Kidney capillary endothelial cell (primary cell): ENCODE measurements at regions not wholly inside any gene's neighbourhood (a gene's known extent, or its start where the extent isn't known, plus 50 kb on each side); places are given as distances from the start of the nearest gene placed in this dataset.
"Not testable (repeated sequence)": the region's sequence is repeated elsewhere in the genome, so short reads cannot be mapped to it uniquely, and the experiment has no call there.

Experiments
- DNase-seq: peaks from one replicate; pipeline ENCODE4 v3.0.0-alpha.2; 2018; ENCODE audit warnings: low spot score

DNA sequence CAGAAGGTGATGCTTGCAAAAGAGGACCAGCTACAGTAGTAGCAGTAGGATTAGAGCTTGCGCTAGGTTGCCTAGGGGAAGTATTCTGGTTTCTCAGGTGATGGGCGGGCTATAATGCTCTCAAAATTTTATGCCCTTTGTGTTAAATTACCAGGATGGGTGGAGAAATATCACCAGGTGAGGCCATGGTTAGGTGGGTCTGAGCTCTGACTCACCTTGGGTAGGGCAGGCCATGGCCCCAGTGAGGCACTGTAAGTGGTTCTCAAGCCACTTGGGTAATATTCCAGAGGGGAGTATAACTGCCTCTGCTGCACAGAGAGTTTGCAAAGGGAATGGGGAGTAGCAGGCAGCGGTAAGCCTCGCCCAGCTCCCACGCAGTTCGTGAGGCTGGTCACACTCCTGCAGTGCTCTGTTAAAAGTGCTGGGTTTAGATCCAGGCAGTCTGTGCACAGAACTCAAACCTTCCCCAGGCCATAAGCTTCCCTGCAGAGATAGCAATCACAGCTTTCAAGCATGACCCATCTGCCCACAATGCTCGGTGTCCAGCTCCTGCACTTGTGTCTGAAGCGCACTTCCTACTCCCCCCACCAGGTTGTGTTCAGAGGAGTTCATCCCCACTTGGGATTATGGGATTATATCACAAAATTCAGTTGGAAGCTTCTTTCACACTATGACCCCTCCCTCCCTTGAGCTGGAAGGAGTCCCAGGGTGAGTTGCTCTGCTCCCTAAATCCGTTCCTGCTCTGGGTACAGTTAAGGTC is 575.0 kb downstream of the CHSY3 start:
- no peak for DNase-seq

- no peak for DNase-seq
Observed at GRCh38 chr5:130476325-130476724, 572.1 kb downstream of the CHSY3 start.

GRCh38 chr5:130462516-130462915 is 558.3 kb downstream of the CHSY3 start:
- no peak for DNase-seq

DNA sequence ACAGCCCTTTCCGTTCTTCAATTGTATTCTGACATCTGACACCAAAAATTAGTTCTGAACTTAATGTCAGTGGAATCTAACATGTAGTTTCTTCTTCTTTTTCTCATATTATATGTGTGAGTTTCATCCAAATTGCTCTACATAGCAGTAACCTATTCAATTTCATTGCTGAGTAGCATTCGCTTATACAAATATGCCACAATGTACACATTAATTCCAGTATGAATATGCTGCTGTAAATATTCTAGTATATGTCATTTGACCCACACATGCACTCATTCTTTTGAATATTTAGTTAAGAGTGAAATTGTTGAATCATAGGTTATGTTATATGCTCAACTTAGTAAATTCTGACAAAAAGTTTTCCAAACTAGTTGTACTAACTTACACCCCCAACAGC is 550.9 kb downstream of the CHSY3 start:
- DNase-seq = no peak

DNA sequence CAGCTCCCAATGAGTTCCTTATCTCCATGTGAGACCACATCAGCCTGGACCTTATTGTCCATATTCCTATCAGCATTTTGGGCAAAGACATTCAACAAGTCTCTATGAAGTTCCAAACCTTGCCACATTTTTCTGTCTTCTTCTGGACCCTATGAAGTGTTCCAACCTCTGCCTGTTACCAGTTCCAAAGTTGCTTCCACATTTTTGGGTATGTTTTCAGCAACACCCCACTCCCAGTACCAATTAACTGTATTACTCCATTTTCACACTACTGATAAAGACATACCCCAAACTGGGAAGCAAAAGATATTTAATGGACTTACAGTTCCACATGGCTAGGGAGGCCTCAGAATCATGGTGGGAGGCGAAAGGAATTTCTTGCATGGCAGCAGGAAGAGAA is 548.5 kb downstream of the CHSY3 start:
- DNase-seq = no peak

DNA sequence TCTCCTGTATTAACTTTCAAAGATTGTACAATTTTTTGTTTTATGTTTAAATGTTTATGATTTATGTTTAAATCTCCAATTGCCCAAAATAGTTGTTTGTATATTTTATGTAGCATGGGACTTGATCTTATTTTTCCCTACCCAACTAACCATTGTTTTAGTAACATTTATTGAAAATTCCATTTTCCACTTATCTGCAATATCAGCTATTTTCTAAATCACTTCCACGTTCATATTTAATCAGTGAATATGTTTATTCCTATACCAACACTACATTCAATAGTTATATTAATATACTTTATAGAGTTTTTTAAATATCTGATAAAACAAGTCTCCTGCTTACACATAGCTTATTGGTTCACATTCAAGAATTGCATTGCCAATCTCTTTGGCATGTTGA is 532.2 kb downstream of the CHSY3 start:
- DNase-seq = no peak

DNA sequence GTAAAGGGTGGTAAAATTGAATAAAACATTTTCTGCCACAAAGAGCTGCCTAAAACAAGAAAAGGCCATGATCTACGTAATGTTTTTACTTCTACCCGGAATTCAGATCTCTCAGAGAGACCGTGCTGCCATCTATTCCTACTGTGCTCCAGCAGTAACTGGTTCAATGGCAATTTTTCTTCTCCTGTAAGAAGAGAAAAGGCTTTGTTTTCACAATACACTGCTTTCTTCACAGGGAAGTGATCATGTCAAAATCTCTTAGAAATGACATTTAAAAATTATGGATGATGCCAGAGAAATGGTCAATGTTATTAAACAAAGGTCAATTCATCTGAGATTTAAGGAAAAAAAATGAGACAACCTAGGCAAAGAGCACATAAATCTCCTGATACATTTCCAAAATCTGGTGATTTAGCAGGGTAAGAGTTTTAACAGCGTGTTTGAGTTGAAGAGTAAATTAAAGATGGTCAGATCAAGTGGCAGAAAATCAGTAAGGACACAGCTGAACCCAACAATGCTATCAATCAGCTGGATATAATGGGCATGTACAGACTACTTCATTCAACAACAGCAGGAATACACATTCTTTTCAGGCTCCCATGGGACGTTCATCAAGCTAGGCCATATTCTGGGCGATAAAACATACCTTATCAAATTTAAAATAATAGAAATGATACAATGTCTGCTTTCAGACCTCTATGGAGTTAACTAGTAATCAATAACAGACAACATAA is 523.1 kb downstream of the CHSY3 start:
- DNase-seq = no peak

DNA sequence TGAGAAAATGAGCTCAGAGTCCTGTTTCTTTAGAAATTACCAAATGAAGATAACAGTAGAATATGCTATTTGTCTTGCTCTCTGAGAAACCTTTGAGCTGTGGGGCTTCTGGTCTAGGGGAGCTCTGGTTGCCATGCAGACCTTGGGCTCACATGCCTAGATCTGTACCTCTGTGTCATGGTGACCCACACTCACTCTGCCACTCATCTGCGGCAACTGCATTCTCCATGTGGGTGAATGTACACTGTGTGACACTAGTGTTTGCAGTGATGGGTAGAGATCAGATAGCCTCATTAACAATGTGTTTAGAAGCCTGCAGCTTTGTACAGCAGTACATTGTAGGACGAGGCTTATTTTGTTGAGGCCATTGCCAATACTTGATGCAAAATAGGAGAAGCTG is 521.2 kb downstream of the CHSY3 start:
- no peak for DNase-seq

- DNase-seq = no peak
Observed at GRCh38 chr5:130424341-130424740, 520.1 kb downstream of the CHSY3 start.

DNA sequence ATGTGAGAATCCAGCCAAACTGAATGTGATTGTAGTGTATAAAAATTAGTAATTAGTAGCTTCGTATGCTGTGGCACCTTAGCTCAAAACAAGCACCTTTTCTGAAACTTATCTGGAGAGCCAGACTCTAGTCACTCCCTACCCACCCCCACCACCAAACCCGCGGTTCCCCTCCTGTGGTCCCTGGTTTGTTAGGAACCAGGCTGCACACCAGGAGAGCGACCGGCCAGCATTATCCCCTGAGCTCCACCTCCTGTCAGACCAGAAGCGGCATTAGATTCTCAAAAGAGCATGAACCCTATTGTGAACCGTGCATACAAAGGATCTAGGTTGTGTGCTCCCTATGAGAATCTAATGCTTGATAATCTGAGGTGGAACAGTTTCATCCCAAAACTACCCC is 498.6 kb downstream of the CHSY3 start:
- DNase-seq = no peak

DNA sequence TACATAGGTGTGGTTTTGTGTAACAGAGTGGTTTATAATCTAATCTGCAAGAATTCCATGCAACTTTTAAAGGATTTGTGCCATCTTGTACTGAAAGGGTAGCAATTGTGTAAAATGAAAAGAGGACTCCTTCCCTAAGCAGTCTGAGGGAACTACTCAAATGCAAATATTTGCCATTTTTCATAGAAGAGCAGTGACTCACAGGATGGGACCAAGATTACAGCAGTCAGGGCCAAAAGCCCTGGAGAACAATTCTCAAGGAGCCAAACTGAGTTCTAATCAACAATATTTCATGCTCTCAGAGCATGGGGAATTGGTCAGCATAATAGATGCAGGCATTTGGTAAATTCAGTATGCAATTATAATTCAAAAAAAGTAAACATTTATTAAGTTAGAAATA is 495.8 kb downstream of the CHSY3 start:
- DNase-seq = peak; percentile 7

- DNase-seq = no peak
Observed at GRCh38 chr5:130398825-130399224, 494.6 kb downstream of the CHSY3 start.

DNA sequence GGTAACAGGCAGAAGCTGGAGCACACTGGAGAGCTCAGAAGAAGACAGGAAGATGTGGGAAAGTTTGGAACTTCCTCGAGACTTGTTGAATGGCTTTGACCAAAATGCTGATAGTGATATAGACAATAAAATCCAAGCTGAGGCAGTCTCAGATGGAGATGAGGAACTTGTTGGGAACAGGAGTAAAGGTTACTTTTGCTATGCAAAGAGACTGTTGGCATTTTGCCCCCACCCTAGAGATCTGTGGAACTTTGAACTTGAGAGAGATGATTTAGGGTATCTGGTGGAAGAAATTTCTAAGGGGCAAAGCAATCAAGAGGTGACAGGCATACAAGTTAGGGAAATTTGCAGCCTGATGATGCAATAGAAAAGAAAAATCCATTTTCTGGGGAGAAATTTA is 493.5 kb downstream of the CHSY3 start:
- DNase-seq = not testable (repeated sequence)

DNA sequence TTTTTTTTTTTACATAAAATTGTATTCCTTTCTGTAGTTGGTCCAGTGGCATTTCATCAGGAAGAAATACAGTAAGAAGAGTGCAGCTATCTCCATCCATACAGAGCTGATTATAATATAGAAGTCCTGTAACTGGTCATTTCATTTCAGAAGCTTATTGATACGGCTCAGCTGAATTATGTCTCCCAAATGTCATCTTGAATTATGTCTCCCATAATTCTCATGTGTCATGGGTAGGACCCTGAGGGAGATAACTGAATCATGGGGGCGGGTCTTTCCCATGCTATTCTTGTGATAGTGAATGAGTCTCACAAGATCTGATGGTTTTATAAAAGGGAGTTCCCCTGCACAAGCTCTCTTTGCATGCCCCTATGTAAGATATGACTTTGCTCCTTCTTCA is 492.9 kb downstream of the CHSY3 start:
- no peak for DNase-seq

GRCh38 chr5:130391727-130392264 is 487.5 kb downstream of the CHSY3 start:
- DNase-seq = not testable (repeated sequence)

DNA sequence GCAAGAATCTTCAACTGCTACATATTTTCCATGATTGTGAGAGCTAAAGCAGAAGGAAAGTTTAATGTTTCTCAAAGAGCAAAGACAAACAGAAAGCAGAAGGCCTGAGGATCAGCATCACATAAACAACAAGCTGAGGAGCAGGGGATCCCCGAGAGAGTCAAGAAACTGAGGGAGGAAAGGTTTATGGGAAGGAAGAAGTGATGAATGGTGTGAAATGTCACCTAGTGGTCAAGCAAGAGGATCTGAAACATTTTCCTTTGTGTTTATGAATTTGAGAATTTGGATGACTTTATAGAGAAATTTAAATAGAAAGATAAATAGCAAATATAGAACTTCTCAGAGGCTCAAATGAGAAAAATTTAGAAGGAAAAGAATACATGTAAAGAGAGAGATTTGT is 481.9 kb downstream of the CHSY3 start:
- DNase-seq = no peak

- no peak for DNase-seq
Observed at GRCh38 chr5:130385656-130386055, 481.4 kb downstream of the CHSY3 start.

DNA sequence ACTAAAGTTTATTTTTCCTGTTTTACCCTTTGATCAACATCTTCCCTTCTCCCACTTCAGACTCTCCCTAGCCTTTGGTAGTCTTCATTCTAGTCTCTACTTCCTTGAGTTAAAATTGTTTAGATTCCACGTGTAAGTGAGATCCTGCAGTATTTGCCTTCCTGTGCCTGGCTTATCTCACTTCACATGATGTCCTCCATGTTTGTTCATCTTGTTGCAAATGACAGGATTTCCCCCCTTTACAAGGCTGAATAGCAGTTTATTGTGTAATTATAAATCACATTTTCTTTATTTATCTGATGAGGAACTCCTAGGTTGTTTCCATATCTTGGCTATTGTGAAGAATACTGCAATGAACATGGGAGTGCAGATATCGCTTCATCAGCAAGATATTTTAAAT is 461.7 kb downstream of the CHSY3 start:
- DNase-seq = no peak

DNA sequence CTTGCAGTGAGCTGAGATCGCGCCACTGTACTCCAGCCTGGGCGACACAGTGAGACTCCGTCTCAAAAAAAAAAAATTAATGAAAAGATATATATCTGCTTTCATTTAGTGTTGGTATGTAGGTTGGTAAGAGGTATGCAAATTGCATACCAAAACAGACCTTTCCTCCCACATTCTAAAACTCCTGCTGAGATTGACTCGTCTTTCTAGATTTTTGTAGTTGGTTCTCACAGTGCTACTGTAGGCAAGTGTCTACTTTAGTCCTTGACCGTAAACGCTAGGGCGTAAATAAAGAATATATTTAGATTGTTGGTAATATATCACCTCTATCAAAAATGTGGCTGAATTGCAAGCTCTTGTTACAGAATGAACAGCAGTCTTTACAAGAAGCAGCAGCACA is 445.9 kb downstream of the CHSY3 start:
- no peak for DNase-seq

DNA sequence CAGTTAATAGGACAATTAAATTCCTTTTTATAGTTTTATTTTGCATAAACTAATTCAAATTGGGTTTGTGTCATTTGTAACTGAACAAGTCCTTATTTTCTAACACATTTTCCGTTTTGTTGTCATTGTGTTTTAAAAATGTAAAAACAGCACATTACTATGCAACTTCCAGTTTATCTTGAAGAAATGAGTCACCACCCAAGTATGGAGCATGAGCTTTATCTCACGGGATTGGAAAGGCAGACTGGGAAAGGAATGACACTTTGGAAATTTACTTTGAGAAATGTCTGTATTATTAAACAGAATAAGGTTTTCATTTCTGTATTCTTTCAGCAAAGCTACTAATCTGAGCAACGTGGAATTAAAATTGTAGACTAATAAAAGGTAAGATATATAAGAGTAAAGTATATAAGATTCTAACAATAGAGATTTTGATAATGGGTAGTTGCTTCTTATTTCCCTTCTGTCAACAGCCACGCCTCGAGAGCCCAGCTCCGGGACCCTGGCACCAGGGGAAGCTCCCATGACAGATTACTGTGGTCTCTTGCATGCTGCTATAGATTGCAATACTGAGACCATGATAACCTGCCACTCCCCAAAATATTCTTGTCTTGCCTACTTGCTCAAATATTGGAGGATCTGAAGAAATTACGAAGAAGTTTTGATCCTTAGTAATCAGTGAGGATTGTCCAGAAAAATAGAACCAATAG is 433.1 kb downstream of the CHSY3 start:
- DNase-seq = peak; percentile 58

DNA sequence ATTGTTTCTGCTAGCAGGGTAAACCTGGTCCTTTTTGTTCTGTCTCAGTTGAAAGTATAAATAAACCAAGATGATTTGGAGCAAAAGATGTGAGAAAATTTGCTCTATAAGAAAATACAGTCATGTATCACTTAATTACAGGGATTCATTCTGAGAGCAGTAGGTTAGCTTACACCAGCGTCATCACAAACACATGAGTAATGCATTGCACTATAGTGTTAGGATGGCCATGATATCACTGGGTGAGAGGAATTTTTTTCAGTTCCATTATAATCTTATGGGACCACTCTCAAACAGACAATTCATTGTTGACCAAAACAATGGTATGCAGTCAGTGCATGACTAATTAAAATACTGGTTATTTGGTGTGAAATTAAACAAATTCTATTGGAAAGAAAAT is 430.9 kb downstream of the CHSY3 start:
- peak; percentile 38 for DNase-seq

DNA sequence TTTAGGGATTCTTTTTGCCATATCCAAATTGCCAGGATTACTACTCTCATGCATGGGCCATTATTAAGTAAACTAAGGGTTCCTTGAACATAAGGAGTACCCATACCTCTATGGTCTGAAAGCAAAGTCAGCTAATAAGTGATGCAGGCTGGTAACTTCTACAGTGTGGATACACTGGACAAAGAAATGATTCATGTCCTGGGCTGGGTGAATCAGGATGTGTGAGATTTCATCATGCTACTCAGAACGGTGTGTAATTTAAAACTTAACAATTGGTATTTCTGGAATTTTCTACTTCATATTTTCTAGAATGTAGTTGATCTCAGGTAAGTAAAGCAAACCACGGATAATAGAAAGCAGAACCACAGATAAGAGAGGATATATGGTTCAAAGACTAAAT is 428.8 kb downstream of the CHSY3 start:
- DNase-seq = peak; percentile 48

- DNase-seq = no peak
Observed at GRCh38 chr5:130331332-130331731, 427.1 kb downstream of the CHSY3 start.
